GM12874 (cell line): ENCODE measurements at regions not wholly inside any gene's neighbourhood (a gene's known extent, or its start where the extent isn't known, plus 50 kb on each side); places are given as distances from the start of the nearest gene placed in this dataset.

Experiments used
- CTCF ChIP-seq: IDR thresholded peaks from 2 replicates; pipeline ENCODE4 v1.5.1; 2011; ENCODE audit warnings: low read depth, mild to moderate bottlenecking, control low read depth, low read length, moderate library complexity; ENCODE audit not compliant: insufficient read depth

- TF ChIP-seq CTCF = no peak
Measured at GRCh38 chr3:107284612-107285011, 92.6 kb upstream of the CCDC54 start.

GRCh38 chr3:107285197-107285596 lies 92.0 kb upstream of the CCDC54 start:
- no peak for TF ChIP-seq CTCF

- TF ChIP-seq CTCF = no peak
Measured at GRCh38 chr3:107289354-107289753, 87.9 kb upstream of the CCDC54 start.

- TF ChIP-seq CTCF = no peak
Measured at GRCh38 chr3:107294117-107294516, 83.1 kb upstream of the CCDC54 start.

- TF ChIP-seq CTCF = no peak
Measured at GRCh38 chr3:107297597-107297996, 79.6 kb upstream of the CCDC54 start.

GRCh38 chr3:107307205-107307604 lies 70.0 kb upstream of the CCDC54 start:
- no peak for TF ChIP-seq CTCF

GRCh38 chr3:107308716-107309115 lies 68.5 kb upstream of the CCDC54 start:
- TF ChIP-seq CTCF = no peak

- no peak for TF ChIP-seq CTCF
Measured at GRCh38 chr3:107309312-107309711, 67.9 kb upstream of the CCDC54 start.
